Parathyroid adenoma (tissue), 2 donors: ENCODE measurements at regions not wholly inside any gene's neighbourhood (a gene's known extent, or its start where the extent isn't known, plus 50 kb on each side); places are given as distances from the start of the nearest gene placed in this dataset.

Source experiments
- H2AFZ ChIP-seq: fragments of 300-600 bp; sonication (generic); one replicate; pipeline ENCODE4 v1.7.0; 2017; ENCODE audit warnings: antibody characterized with exemption, mild to moderate bottlenecking
- H3K27ac ChIP-seq: fragments of 300-600 bp; sonication (generic); one replicate; pipeline ENCODE4 v1.7.0; 2017
- H3K27me3 ChIP-seq: fragments of 300-600 bp; sonication (generic); one replicate; pipeline ENCODE4 v1.7.0; 2017; ENCODE audit warnings: low read length; ENCODE audit not compliant: control insufficient read depth, insufficient read depth
- H3K36me3 ChIP-seq: fragments of 300-600 bp; sonication (generic); one replicate; pipeline ENCODE4 v1.7.0; 2017; ENCODE audit warnings: low read length; ENCODE audit not compliant: control insufficient read depth, insufficient read depth
- H3K4me1 ChIP-seq: fragments of 300-600 bp; sonication (generic); one replicate; pipeline ENCODE4 v1.7.0; 2017; ENCODE audit warnings: control low read depth
- H3K4me2 ChIP-seq: fragments of 300-600 bp; sonication (generic); one replicate; pipeline ENCODE4 v1.7.0; 2017; ENCODE audit warnings: low read length
- H3K4me3 ChIP-seq: fragments of 300-600 bp; sonication (generic); one replicate; pipeline ENCODE4 v1.7.0; 2017; ENCODE audit warnings: low read depth, low read length
- H3K79me2 ChIP-seq: fragments of 300-600 bp; sonication (generic); one replicate; pipeline ENCODE4 v1.7.0; 2017; ENCODE audit warnings: control low read depth
- H3K9ac ChIP-seq: fragments of 300-600 bp; sonication (generic); one replicate; pipeline ENCODE4 v1.7.0; 2017; ENCODE audit warnings: mild to moderate bottlenecking
- H3K9me3 ChIP-seq: fragments of 300-600 bp; sonication (generic); one replicate; pipeline ENCODE4 v1.7.0; 2017; ENCODE audit warnings: low read length; ENCODE audit not compliant: control insufficient read depth
- CTCF ChIP-seq: fragments of 300-600 bp; sonication (generic); IDR thresholded peaks from one replicate; pipeline ENCODE4 v1.7.0; 2017; ENCODE audit warnings: antibody characterized with exemption, mild to moderate bottlenecking
- donor health status: primary hyperparathyroidism.

- Histone ChIP-seq H3K27me3 (no peaks in the 10 kb centered on the region), H3K9me3 (no peaks in the 10 kb centered on the region), H3K4me3 (no peak overlapping the region), H3K4me1 (peaks cover 32% of the 10 kb centered on the region), H3K36me3 (no peaks in the 10 kb centered on the region), H2AFZ (no peak overlapping the region), H3K4me2 (no peak overlapping the region), H3K9ac (no peak overlapping the region), H3K79me2 (no peaks in the 10 kb centered on the region), H3K27ac (no peak overlapping the region)
- no peak for TF ChIP-seq CTCF
Observed at GRCh38 chr15:26048669-26049068, 185.5 kb upstream of the ATP10A start.

- no peak for TF ChIP-seq CTCF
- no peaks in the 10 kb centered on the region for H3K27me3 ChIP-seq
- H3K79me2 ChIP-seq: no peaks in the 10 kb centered on the region
Observed at GRCh38 chr15:26045516-26045915, 182.4 kb upstream of the ATP10A start.

GRCh38 chr15:26043018-26043417 is 179.9 kb upstream of the ATP10A start:
- no peak overlapping the region for H3K4me3 ChIP-seq
- H2AFZ ChIP-seq: no peak overlapping the region
- H3K36me3 ChIP-seq: no peaks in the 10 kb centered on the region
- no peak overlapping the region for H3K4me2 ChIP-seq
- H3K4me1 ChIP-seq: peaks cover 3% of the 10 kb centered on the region
- H3K27ac ChIP-seq: no peak overlapping the region
- no peaks in the 10 kb centered on the region for H3K79me2 ChIP-seq
- TF ChIP-seq CTCF: no peak
- no peaks in the 10 kb centered on the region for H3K27me3 ChIP-seq
- H3K9me3 ChIP-seq: no peaks in the 10 kb centered on the region
- H3K9ac ChIP-seq: no peak overlapping the region

More at GRCh38 chr15:26045516-26045915, 182.4 kb upstream of the ATP10A start:
- no peak overlapping the region for H3K9ac ChIP-seq
- H3K27ac ChIP-seq: no peak overlapping the region
- no peaks in the 10 kb centered on the region for H3K36me3 ChIP-seq
- H3K4me1 ChIP-seq: peaks cover 13% of the 10 kb centered on the region
- H3K4me2 ChIP-seq: no peak overlapping the region
- H2AFZ ChIP-seq: no peak overlapping the region
- H3K4me3 ChIP-seq: no peak overlapping the region
- no peaks in the 10 kb centered on the region for H3K9me3 ChIP-seq

- H2AFZ ChIP-seq: no peak overlapping the region
- H3K4me3 ChIP-seq: no peak overlapping the region
- no peaks in the 10 kb centered on the region for H3K36me3 ChIP-seq
- H3K79me2 ChIP-seq: no peaks in the 10 kb centered on the region
- no peak overlapping the region for H3K4me2 ChIP-seq
- no peaks in the 10 kb centered on the region for H3K27me3 ChIP-seq
- H3K9ac ChIP-seq: no peak overlapping the region
- no peaks in the 10 kb centered on the region for H3K4me1 ChIP-seq
- H3K9me3 ChIP-seq: no peaks in the 10 kb centered on the region
- H3K27ac ChIP-seq: no peak overlapping the region
- no peak for TF ChIP-seq CTCF
Observed at GRCh38 chr15:26038693-26039092, 175.6 kb upstream of the ATP10A start.

- H3K4me1 ChIP-seq: no peaks in the 10 kb centered on the region
- no peak overlapping the region for H3K4me3 ChIP-seq
- H3K79me2 ChIP-seq: no peaks in the 10 kb centered on the region
- no peak overlapping the region for H3K27ac ChIP-seq
- H2AFZ ChIP-seq: no peak overlapping the region
- no peaks in the 10 kb centered on the region for H3K36me3 ChIP-seq
- no peak overlapping the region for H3K9ac ChIP-seq
- no peaks in the 10 kb centered on the region for H3K9me3 ChIP-seq
- H3K4me2 ChIP-seq: no peak overlapping the region
- TF ChIP-seq CTCF: no peak
- no peaks in the 10 kb centered on the region for H3K27me3 ChIP-seq
Observed at GRCh38 chr15:26037369-26037768, 174.2 kb upstream of the ATP10A start.
